Osteoblast (primary cell): ENCODE measurements at regions not wholly inside any gene's neighbourhood (a gene's known extent, or its start where the extent isn't known, plus 50 kb on each side); places are given as distances from the start of the nearest gene placed in this dataset.

ENCODE experiments used
- DNase-seq: peaks from one replicate; pipeline ENCODE4 v3.0.0; 2011; ENCODE audit warnings: low spot score, mixed read lengths; ENCODE audit not compliant: insufficient read length; ENCODE audit errors: missing footprints
- H2AFZ ChIP-seq: 2 replicates; pipeline ENCODE4 v1.6.0; 2011; ENCODE audit warnings: mild to moderate bottlenecking, low read length
- H3K27ac ChIP-seq: 2 replicates; pipeline ENCODE4 v1.5.1; 2011; ENCODE audit warnings: mild to moderate bottlenecking, low read depth, low read length, moderate library complexity
- H3K27me3 ChIP-seq: 2 replicates; pipeline ENCODE4 v1.6.0; 2012; ENCODE audit warnings: mild to moderate bottlenecking, control low read depth, inconsistent platforms, low read length, moderate library complexity; ENCODE audit not compliant: insufficient read depth
- H3K36me3 ChIP-seq: 2 replicates; pipeline ENCODE4 v1.5.1; 2011; ENCODE audit warnings: mild to moderate bottlenecking, low read length, control low read depth, moderate library complexity; ENCODE audit not compliant: insufficient read depth
- H3K4me1 ChIP-seq: 2 replicates; pipeline ENCODE4 v1.5.1; 2011; ENCODE audit warnings: mild to moderate bottlenecking, low read length, control low read depth, moderate library complexity; ENCODE audit not compliant: insufficient read depth
- H3K4me2 ChIP-seq: 2 replicates; pipeline ENCODE4 v1.6.0; 2011; ENCODE audit warnings: mild to moderate bottlenecking, low read length; ENCODE audit not compliant: insufficient read depth
- H3K4me3 ChIP-seq: fragments of 200-600 bp; sonication (generic); 3 replicates; pipeline ENCODE4 v1.5.1; 2012; ENCODE audit warnings: mild to moderate bottlenecking, low read length, inconsistent platforms; ENCODE audit not compliant: insufficient read depth
- H3K79me2 ChIP-seq: 2 replicates; pipeline ENCODE4 v1.6.0; 2012; ENCODE audit warnings: mild to moderate bottlenecking, low read length, control low read depth, inconsistent platforms; ENCODE audit not compliant: insufficient read depth
- H3K9me3 ChIP-seq: 2 replicates; pipeline ENCODE4 v1.5.1; 2011; ENCODE audit warnings: low read depth, low read length, control low read depth
- H4K20me1 ChIP-seq: 2 replicates; pipeline ENCODE4 v1.6.0; 2012; ENCODE audit warnings: mild to moderate bottlenecking, low read length, control low read depth; ENCODE audit not compliant: insufficient read depth
- CTCF ChIP-seq: IDR thresholded peaks from 2 replicates; pipeline ENCODE4 v1.5.1; 2011; ENCODE audit warnings: mild to moderate bottlenecking, low read depth, low read length, moderate library complexity; ENCODE audit errors: extremely low read depth

DNA sequence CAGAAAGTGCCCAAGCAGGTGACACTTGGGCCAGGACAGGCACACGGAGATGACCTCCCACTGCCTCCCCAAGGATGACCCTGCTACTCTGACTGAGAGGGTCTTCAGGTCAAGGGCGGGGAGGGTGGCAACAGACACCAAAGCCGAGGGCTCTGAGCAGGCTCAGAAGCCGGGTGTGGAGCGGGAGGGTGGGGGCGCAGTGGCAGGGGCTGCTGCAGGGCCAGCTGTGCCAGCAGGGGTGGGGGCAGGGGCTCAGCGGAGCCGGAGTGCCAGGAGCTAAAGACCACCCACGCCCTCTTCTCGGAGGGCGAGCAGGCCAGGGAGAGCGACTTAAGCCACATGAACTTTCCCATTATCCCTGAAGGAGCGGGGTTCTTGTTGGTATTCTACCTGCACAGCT, 93.3 kb upstream of the MBOAT2 start:
- no peak overlapping the region for H3K27ac ChIP-seq
- no peaks in the 10 kb centered on the region for H4K20me1 ChIP-seq
- no peak overlapping the region for H2AFZ ChIP-seq
- no peak overlapping the region for H3K4me3 ChIP-seq
- DNase-seq, result no peak
- H3K4me2 ChIP-seq, result no peak overlapping the region
- H3K4me1 ChIP-seq, result peaks cover 14% of the 10 kb centered on the region
- H3K9me3 ChIP-seq, result no peaks in the 10 kb centered on the region
- H3K36me3 ChIP-seq, result no peaks in the 10 kb centered on the region
- no peaks in the 10 kb centered on the region for H3K27me3 ChIP-seq
- H3K79me2 ChIP-seq, result no peaks in the 10 kb centered on the region
- no peak for TF ChIP-seq CTCF

GRCh38 chr2:9095690-9096089, 92.2 kb upstream of the MBOAT2 start:
- H3K4me2 ChIP-seq, result peak overlapping the region; percentile 44

GRCh38 chr2:9095226-9095625, 91.7 kb upstream of the MBOAT2 start:
- H3K27ac ChIP-seq, result no peak overlapping the region
- H3K4me1 ChIP-seq, result peaks cover 14% of the 10 kb centered on the region
- H2AFZ ChIP-seq, result peak overlapping the region; percentile 28
- no peaks in the 10 kb centered on the region for H4K20me1 ChIP-seq
- no peaks in the 10 kb centered on the region for H3K79me2 ChIP-seq
- H3K27me3 ChIP-seq, result no peaks in the 10 kb centered on the region
- H3K4me2 ChIP-seq, result peak overlapping the region; percentile 44
- no peak for DNase-seq
- H3K36me3 ChIP-seq, result no peaks in the 10 kb centered on the region
- TF ChIP-seq CTCF, result no peak
- no peaks in the 10 kb centered on the region for H3K9me3 ChIP-seq
- H3K4me3 ChIP-seq, result no peak overlapping the region

More at GRCh38 chr2:9095690-9096089, 92.2 kb upstream of the MBOAT2 start:
- peaks cover 14% of the 10 kb centered on the region for H3K4me1 ChIP-seq
- peak; percentile 19 for TF ChIP-seq CTCF
- H3K27ac ChIP-seq, result no peak overlapping the region
- H3K36me3 ChIP-seq, result no peaks in the 10 kb centered on the region
- peak overlapping the region; percentile 71 for H2AFZ ChIP-seq
- H3K9me3 ChIP-seq, result no peaks in the 10 kb centered on the region
- H4K20me1 ChIP-seq, result no peaks in the 10 kb centered on the region
- no peaks in the 10 kb centered on the region for H3K79me2 ChIP-seq
- no peak for DNase-seq
- no peaks in the 10 kb centered on the region for H3K27me3 ChIP-seq
- peak overlapping the region; percentile 31 for H3K4me3 ChIP-seq

- H2AFZ ChIP-seq, result no peak overlapping the region
- no peak overlapping the region for H3K27ac ChIP-seq
- H3K4me2 ChIP-seq, result no peak overlapping the region
- TF ChIP-seq CTCF, result no peak
- H3K27me3 ChIP-seq, result no peaks in the 10 kb centered on the region
- no peaks in the 10 kb centered on the region for H3K79me2 ChIP-seq
- H3K9me3 ChIP-seq, result no peaks in the 10 kb centered on the region
- no peaks in the 10 kb centered on the region for H4K20me1 ChIP-seq
- peaks cover 11% of the 10 kb centered on the region for H3K4me1 ChIP-seq
- no peak for DNase-seq
- H3K36me3 ChIP-seq, result no peaks in the 10 kb centered on the region
- H3K4me3 ChIP-seq, result no peak overlapping the region
Measured at GRCh38 chr2:9094117-9094516, 90.6 kb upstream of the MBOAT2 start.
